ENCODE measurements at regions not wholly inside any gene's neighbourhood (a gene's known extent, or its start where the extent isn't known, plus 50 kb on each side); places are given as distances from the start of the nearest gene placed in this dataset.

- peak overlapping the region; percentile 38 for H4K91ac ChIP-seq (replicated peaks; ENCODE audit: insufficient read length, low read length)
- no peak overlapping the region for H4K5ac ChIP-seq (ENCODE audit: insufficient read length, low read depth, low read length)
- no peaks in the 10 kb centered on the region for H3K36me3 ChIP-seq (ENCODE audit: control insufficient read depth in 2 of 4, insufficient read depth in 4 of 4, low read length in 3 of 4)
- H2BK12ac ChIP-seq (ENCODE audit: low read depth, low read length): no peak overlapping the region
- H2BK15ac ChIP-seq (ENCODE audit: low read length): no peak overlapping the region
- H3K27ac ChIP-seq (ENCODE audit: low read depth, low read length): no peak overlapping the region
- H3K79me2 ChIP-seq (ENCODE audit: control insufficient read depth in 1 of 2, insufficient read depth in 2 of 2, low read length in 2 of 2): no peaks in the 10 kb centered on the region
- H3K79me1 ChIP-seq (ENCODE audit: low read depth, low read length): no peaks in the 10 kb centered on the region
- no peak for TF ChIP-seq EZH2 (IDR thresholded peaks at IDR 0.05; ENCODE audit: low read depth, low read length, severe bottlenecking)
- no peak for TF ChIP-seq NANOG (IDR thresholded peaks at IDR 0.05; ENCODE audit: insufficient read depth, low read depth, low read length, poor library complexity, severe bottlenecking)
- TF ChIP-seq TBP (IDR thresholded peaks at IDR 0.05; ENCODE audit: low read depth, low read length): no peak
- TF ChIP-seq, protein P1, sequence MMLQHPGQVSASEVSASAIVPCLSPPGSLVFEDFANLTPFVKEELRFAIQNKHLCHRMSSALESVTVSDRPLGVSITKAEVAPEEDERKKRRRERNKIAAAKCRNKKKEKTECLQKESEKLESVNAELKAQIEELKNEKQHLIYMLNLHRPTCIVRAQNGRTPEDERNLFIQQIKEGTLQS (IDR thresholded peaks at IDR 0.05; ENCODE audit: insufficient read depth, low read depth, low read length): no peak
- TF ChIP-seq SP4 (IDR thresholded peaks at IDR 0.05; ENCODE audit: low read length): no peak
- H2BK5ac ChIP-seq (ENCODE audit: low read depth, low read length): no peak overlapping the region
- H3K4ac ChIP-seq (replicated peaks; ENCODE audit: insufficient read length, low read depth, low read length): no peak overlapping the region
- no peak overlapping the region for H3K18ac ChIP-seq (ENCODE audit: extremely low read depth, low read length)
- ChIA-PET CTCF (ENCODE audit: partially characterized antibody) (interaction anchor here (1.3 to 9.5 kb wide), 3 partner anchors 21 to 81 kb away, joined by 3 to 120 read pairs (median 3); no protein-coding TSS in a partner anchor), POLR2A (ENCODE audit: partially characterized antibody) (no interaction called here)
- no peak overlapping the region for H4K8ac ChIP-seq (ENCODE audit: extremely low read depth, insufficient read depth, low read length)
- H2BK20ac ChIP-seq (ENCODE audit: low read length): no peak overlapping the region
- DNase-seq (ENCODE audit: low read depth in 1 of 2, low spot score in 2 of 2) (no peak), FAIRE-seq (no peak)
- no peaks in the 10 kb centered on the region for H3K27me3 ChIP-seq (replicated peaks in 1 of 4; ENCODE audit: control insufficient read depth in 3 of 4, extremely low read depth in 1 of 4, insufficient read depth in 3 of 4, low read length in 3 of 4)
- no peak overlapping the region for H3K56ac ChIP-seq (replicated peaks; ENCODE audit: insufficient read length, low read depth, low read length)
- H2AFZ ChIP-seq (ENCODE audit: low read length): no peak overlapping the region
- no peak overlapping the region for H3K4me2 ChIP-seq (ENCODE audit: insufficient read depth in 1 of 2, low read depth in 2 of 2, low read length in 2 of 2)
- WGBS, 2 experiments (ENCODE audit: extremely low coverage in 1 of 2, insufficient coverage in 1 of 2, insufficient read length in 1 of 2, insufficient replicate concordance in 2 of 2, low coverage in 1 of 2, low lambda C conversion rate in 2 of 2, missing lambda C conversion rate in 1 of 2): 94% methylated on average over 5 of the region's 5 CpGs; no CpG with 5 or more reads in 1 of the 2 experiments
- H3K23me2 ChIP-seq (ENCODE audit: low read depth, low read length): no peaks in the 10 kb centered on the region
- no peak overlapping the region for H2AK5ac ChIP-seq (ENCODE audit: low read depth, low read length)
- no peak overlapping the region for H3K14ac ChIP-seq (ENCODE audit: insufficient read length)
- H4K20me1 ChIP-seq (replicated peaks in 1 of 2; ENCODE audit: control insufficient read depth in 1 of 2, insufficient read depth in 2 of 2, low read length in 2 of 2): no peaks in the 10 kb centered on the region
- H3K23ac ChIP-seq (ENCODE audit: insufficient read length): no peak overlapping the region
- H3K9ac ChIP-seq (replicated peaks in 1 of 4; ENCODE audit: extremely low read depth in 1 of 4, low read depth in 3 of 4, low read length in 3 of 4): no peak overlapping the region
- no peaks in the 10 kb centered on the region for H3K9me3 ChIP-seq (ENCODE audit: insufficient read depth in 2 of 2, low read depth in 1 of 2, low read length in 1 of 2)
- no peak overlapping the region for H3K4me3 ChIP-seq (ENCODE audit: extremely low read depth in 1 of 4, insufficient read depth in 2 of 4, low read depth in 3 of 4, low read length in 4 of 4)
- H2BK120ac ChIP-seq (replicated peaks; ENCODE audit: low read depth, low read length): no peak overlapping the region
- H3K4me1 ChIP-seq (replicated peaks in 1 of 4; ENCODE audit: control insufficient read depth in 3 of 4, insufficient read depth in 4 of 4, low read length in 3 of 4): peaks cover 0 to 3% (median 0%) of the 10 kb centered on the region in 4 experiments; a peak in 1 of 7 replicates
Observed at GRCh38 chr4:147090486-147090885, 144.8 kb upstream of the TTC29 start.
